SK-N-SH (cell line): ENCODE measurements at regions not wholly inside any gene's neighbourhood (a gene's known extent, or its start where the extent isn't known, plus 50 kb on each side); places are given as distances from the start of the nearest gene placed in this dataset.
"Not testable (repeated sequence)": the region's sequence is repeated elsewhere in the genome, so short reads cannot be mapped to it uniquely, and the experiment has no call there.

Experiments
- ELF1 ChIP-seq: IDR thresholded peaks from 2 replicates; pipeline ENCODE4 v1.4.0; 2012
- POLR2AphosphoS5 ChIP-seq: IDR thresholded peaks from 2 replicates; pipeline ENCODE4 v1.6.1; 2012; ENCODE audit warnings: low read depth, low read length
- TF ChIP-seq, protein P1 (sequence below): fragments of 200-600 bp; sonication (generic); IDR thresholded peaks from 2 replicates; pipeline ENCODE4 v1.6.1; 2017; ENCODE audit warnings: antibody characterized with exemption, mild to moderate bottlenecking, moderate library complexity

DNA sequence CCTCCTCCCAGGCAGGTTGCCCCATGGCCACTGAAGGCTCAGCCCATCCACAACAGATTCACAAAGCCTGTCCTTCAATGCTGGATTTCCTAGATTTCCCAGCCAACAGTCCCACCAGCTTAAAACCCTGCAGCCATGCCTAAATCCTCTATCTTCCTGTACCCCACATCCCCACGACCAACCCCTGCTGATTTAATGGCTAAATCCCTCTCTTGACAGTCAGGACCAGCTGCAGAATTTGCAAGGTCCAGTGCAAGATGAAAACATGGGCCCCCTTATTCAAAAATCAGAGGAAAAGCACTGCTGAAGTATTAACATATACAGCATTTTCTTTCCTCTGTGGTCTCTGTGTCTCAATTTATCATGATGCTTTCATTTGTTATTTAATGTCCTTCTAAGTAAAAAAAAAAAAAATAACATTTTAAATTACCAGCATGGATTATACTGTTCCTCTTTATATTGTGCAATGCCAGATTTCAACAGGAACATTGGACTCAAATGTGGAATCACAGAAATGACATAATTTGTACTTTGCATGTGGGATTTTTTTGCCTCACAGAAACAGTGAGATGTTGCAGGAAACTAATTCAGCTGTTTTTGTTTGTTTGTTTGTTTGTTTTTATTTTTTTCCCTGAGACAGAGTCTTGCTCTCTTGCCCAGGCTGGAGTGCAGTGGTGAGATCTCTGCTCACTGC lies 63.0 kb upstream of the DRD5 start:
- not testable (repeated sequence) for TF ChIP-seq ELF1, POLR2AphosphoS5
- TF ChIP-seq, protein P1, sequence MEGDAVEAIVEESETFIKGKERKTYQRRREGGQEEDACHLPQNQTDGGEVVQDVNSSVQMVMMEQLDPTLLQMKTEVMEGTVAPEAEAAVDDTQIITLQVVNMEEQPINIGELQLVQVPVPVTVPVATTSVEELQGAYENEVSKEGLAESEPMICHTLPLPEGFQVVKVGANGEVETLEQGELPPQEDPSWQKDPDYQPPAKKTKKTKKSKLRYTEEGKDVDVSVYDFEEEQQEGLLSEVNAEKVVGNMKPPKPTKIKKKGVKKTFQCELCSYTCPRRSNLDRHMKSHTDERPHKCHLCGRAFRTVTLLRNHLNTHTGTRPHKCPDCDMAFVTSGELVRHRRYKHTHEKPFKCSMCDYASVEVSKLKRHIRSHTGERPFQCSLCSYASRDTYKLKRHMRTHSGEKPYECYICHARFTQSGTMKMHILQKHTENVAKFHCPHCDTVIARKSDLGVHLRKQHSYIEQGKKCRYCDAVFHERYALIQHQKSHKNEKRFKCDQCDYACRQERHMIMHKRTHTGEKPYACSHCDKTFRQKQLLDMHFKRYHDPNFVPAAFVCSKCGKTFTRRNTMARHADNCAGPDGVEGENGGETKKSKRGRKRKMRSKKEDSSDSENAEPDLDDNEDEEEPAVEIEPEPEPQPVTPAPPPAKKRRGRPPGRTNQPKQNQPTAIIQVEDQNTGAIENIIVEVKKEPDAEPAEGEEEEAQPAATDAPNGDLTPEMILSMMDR: not testable (repeated sequence)
